ENCODE measurements at regions not wholly inside any gene's neighbourhood (a gene's known extent, or its start where the extent isn't known, plus 50 kb on each side); places are given as distances from the start of the nearest gene placed in this dataset.
"Not testable (repeated sequence)": the region's sequence is repeated elsewhere in the genome, so short reads cannot be mapped to it uniquely, and the experiment has no call there.

DNA sequence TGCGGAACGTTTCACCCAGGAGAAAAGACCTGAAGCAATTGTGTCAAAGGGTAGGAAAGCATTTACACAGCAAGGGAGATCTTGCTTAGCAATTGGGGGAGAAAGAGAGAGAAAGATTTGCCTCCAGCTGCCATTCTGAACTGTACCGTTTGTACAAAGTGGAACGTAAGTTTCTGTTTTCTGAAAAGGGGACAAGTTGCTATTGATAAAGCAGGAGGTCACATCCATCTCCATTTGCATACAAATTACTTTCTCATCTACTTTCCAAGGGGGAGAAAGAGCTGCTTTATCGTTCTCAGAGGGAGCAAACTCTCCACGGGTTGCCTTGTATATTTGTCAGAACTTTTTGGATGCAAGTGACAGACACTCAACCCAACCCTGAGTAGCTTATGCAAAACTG lies 92.0 kb upstream of the CARD11 start:
- DNase-seq (ENCODE audit: low read depth in 3 of 3) = no peak

DNA sequence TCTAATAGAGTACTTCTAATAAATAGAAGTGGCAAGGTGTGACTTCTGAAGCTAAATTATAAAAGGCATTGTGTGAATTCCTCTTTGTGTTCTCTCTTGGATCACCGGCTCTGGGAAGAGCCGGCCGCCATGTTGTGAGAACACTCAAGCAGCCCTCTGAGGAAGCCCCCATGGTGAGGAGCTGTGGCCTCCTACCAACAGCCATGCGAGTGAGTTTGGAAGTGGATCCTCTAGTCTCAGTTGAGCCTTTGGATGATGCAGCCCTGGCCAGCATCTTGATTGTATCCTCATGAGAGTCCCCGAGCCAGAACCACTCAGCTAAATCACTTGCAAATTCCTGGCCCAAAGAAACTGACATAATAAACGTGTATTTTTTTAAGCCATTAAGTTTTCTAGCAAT lies 94.5 kb upstream of the CARD11 start:
- DNase-seq (ENCODE audit: low read depth in 3 of 3) = no peak

DNA sequence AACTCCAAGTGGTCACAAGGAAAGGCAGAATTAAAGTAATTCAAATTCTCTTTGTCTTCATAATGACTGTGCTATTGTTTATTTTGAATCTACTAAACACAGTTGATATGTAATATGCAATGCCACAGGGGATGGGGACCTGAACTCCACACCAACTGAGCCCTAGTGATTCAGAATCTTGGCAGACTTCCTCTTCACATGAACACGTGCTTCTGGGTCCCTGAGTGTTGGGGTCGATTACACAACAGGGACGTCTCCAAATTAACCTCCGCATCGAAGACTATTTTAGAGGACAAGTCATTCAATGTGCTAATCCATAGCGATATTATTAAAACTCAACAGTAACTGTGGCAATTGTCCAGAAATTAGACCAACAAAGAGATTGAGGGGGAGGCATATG lies 95.3 kb upstream of the CARD11 start:
- DNase-seq (ENCODE audit: low read depth in 3 of 3) = no peak

DNA sequence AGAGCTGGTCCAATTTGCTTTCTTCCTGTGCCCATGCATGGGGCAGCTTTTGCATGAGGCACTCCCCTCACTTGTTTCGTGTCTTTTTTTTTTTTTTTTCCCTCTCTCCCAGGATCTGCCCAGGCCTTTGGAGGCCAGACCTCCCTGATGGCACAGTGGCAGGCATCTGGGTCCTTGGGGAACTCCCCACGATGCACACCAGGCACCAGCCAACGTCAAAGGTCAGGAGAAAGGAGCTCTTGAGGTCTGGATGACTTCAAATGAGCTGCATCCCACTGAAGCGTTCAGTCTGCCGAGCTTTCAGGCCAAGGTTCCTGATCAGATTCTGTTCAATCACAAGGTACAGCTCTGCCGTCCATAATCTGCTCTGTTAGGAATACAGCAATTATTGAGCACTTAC lies 97.2 kb upstream of the CARD11 start:
- DNase-seq (ENCODE audit: low read depth in 3 of 3) = no peak

DNA sequence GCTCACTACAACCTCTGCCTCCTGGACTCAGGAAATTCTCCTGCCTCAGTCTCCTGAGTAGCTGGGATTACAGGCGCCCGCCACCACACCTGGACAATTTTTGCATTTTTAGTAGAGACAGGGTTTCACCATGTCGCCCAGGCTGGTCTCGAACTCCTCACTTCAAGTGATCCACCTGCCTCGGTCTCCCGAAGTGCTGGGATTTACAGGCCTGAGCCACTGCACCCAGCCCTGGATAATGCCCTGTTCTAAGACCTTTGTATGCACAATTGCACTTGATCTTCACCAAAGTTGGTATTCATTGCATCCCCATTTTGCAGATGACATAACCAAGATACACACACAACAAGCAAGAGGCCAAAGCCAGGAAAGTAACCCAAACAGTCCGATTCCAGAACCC lies 97.7 kb upstream of the CARD11 start:
- no peak for DNase-seq (ENCODE audit: low read depth in 3 of 3)

DNA sequence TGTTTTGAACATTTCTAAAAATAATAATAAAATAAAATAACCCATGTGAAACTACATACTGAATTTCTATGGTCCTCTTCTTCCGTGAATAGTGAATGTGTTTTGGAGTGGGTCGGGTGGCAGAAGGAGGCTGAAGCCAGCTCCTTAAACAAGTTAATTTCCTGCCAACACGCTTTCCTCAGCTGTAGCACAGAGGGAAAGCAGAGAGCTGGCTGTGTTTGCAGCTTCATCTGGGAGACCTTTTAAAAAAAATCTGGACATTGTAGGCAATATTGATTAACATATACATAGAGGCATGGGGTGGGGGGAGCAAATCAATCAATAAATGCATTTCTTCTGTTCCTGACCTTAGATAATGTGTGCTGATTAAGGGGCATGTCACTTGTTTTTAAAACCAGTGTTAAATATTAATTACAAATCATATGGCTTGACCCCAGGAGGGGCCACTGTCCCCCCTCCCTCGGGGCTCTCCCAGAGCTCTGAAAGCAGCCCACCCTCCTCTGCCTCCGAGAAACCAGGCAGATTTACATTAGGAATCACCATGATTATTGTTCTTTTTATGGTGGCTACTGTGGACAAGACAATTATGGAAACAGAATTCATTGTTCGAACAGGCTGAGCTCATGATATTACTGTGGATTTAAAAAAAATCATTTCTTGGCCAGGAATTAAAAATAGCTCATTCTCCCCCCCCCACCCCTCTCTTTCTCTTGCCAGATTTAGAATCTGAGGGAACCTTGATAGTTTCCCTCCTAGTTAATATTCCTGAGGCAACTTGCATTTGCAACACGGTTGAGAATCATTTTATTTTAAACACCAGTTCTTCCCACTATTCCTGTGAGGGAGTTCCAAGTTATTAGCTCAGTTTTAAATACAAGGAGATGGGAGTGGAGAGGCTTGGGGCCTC lies 100.5 kb upstream of the CARD11 start:
- DNase-seq (ENCODE audit: low read depth in 3 of 3) = no peak

DNA sequence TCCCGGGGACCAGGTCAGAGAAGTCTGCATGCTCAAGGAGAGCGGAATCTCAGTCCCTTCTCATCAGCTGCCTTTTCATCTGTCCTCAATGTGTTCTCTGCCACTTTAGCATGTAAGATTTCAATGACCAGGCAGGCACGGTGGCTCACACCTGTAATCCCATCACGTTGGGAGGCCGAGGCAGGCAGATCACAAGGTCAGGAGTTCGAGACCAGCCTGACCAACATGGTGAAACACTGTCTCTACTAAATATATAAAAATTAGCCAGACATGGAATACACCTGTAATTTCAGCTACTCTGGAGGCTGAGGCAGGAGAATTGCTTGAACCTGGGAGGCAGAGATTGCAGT lies 101.1 kb upstream of the CARD11 start:
- DNase-seq (ENCODE audit: low read depth in 3 of 3) = not testable (repeated sequence)

DNA sequence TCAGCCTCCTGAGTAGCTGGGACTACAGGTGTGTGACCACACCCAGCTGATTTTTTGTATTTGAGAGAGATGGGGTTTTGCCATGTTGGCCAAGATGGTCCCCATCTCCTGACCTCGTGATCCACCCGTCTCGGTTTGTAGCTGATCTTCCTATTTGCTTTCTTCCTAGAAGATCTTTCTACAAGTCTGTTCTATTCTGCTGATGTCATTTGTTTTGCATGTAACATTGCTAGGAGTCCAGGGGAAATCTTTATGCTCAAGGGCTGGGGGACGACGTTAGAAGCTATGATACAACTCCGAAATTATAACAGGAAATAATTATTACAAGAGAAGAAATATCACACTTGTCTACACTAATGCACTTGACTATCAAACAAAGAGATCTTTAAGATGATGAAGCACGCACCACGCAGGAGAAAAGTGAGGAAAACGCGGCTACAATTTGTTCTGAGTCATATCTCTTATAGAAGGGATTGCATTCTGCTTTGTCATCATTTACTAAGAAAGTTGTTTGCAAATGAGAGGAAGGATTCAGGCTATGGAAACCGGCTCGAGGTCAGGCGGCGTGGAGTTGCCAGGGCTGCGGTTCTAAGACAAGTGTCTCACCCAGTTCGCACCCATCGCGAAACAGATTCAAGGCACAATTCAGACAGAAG lies 103.0 kb upstream of the CARD11 start:
- DNase-seq (ENCODE audit: low read depth in 3 of 3) = no peak

DNA sequence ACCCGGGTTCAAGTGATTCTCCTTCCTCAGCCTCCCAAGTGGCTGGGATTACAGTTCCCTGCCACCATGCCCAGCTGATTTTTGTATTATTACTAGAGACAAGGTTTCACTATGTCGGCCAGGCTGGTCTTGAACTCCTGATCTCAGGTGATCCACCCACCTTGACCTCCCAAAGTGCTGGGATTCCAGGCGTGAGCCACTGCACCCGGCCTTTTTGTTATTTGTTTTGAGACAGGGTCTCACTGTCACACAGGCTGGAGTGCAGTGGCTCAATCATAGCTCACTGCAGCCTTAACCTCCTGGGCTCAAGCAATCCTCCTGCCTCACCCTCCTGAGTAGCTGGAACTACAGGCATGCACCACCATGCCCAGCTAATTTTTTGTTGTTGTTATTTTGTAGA lies 104.8 kb upstream of the CARD11 start:
- DNase-seq (ENCODE audit: low read depth in 3 of 3) = not testable (repeated sequence)

DNA sequence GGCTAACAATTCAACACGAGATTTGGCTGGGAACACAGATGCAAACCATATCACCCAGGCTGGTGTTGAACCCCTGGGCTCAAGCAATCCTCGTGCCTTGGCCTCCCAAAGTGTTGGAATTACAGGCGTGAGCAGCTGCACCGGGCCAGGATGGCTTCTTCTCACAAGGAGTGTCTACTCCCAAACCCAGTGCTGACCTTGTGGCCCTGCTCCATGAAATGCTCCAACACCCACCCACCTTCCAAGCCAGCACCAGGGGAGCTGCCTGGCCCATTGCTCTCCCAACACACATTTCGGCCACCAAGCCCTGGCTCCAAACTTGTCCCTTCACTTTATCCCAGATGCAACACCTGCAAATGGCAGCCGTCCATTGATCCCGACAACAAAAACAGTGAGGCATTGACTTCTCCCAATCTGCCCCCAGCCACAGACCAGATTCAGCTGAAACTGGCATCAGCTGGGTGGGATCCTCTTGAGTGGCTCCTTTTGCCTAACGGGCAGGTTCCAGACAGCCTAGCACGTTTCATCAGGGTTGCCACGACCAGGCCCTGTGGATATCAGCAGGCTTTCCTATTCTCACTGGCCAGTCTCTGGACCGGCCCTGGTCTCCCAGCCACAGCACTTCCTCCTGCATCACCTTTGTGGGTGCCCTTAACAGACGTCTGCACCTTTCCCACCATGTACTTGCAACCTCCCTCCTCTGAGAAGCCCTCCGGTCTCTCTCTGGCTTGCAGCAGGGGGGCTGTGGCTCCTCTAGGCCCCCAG lies 105.7 kb upstream of the CARD11 start:
- no peak for DNase-seq (ENCODE audit: low read depth in 3 of 3)

DNA sequence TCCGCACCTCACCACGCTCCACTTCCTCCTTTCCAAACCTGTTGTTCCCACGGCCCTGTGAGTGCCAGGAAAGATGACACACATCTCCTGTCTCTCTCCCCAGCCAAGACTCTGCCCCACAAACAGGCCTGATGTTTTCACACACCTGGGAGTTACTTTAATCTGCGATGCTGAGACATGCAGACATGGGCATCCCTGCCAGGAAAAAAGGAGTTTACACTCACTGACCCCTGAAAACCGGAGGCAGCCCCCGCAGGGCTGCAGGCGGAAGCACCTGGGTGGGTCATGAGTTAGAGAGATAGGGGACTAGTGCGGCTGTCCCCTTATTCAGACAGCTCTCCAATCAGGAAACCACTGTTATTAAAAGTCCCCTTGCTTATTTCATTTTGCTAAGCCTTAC lies 106.4 kb upstream of the CARD11 start:
- DNase-seq (ENCODE audit: low read depth in 3 of 3) = no peak

DNA sequence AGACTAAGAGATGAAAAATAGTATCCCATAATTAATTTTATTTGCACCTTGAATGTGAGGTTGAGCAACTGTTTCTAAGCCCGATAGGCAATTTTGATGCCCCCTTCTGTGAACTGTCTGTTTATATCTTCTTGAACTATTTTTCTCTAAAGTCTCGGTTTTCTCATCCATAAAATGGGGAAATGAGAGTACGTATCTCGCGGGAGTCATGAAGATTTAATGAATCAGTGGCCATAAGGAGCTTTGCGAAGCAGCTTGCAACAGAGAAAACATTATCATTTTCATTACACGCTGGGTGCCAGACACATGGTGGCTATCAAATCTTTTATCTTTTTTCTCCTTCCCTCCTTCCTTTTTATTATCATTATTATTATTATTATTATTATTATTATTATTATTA lies 108.1 kb upstream of the CARD11 start:
- DNase-seq (ENCODE audit: low read depth in 3 of 3) = no peak

DNA sequence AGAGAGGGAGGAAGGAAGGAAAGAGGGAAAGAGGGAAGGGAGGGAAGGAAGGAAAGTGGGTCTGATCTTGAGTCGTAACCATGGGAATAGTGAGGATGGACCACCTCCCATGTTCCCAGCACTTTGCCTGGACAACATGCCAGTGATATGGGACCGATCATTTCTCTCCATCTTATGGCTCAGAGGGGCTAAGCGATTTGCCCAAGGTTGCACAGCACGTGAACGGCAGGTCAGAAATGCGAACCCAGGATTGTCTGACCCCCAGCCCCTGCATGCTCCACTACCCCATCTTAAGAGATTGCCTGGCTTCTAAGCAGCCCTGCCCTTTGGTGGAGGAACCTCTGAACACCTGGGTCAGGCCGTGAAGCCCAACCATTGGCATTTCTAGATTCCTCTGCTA lies 109.0 kb upstream of the CARD11 start:
- DNase-seq (ENCODE audit: low read depth in 3 of 3) = no peak

DNA sequence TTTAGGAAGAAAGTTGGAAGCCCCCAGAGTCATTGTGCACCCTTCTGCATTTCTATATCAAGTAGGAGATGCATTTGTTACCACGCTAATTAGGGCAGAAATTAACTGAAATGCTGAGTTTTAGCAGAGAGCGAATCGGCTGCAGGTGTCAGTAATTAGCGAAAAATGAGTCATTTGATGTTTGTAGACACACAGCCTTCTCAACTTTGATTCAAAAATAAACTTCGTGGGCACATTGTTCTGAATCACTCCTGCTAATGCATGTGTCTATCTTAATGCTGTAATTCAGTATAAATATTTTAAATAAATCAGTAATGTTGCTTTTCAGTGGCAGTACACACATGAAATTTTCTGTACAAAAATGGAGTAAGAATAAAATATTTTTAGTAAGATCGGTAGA lies 109.5 kb upstream of the CARD11 start:
- no peak for DNase-seq (ENCODE audit: low read depth in 3 of 3)

DNA sequence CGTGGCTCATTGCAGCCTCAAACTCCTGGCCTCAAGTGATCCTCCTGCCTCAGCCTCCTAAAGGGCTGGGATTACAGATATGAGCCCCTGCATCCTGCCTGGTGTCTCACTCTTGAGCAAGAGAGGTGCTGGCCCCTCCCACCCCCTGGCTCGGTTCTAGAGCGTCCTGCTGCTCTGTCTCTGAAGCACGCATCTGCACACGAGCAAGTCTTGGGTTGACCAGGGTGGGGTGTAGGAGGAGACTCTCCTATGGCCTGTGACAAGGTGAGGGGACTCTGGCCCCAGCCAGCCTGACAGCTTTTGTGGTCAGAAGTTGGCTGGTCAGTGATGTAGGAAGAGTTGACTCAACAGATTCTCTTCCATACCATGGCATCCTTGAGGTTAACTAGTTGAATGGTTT lies 110.7 kb upstream of the CARD11 start:
- no peak for DNase-seq (ENCODE audit: low read depth in 3 of 3)

DNA sequence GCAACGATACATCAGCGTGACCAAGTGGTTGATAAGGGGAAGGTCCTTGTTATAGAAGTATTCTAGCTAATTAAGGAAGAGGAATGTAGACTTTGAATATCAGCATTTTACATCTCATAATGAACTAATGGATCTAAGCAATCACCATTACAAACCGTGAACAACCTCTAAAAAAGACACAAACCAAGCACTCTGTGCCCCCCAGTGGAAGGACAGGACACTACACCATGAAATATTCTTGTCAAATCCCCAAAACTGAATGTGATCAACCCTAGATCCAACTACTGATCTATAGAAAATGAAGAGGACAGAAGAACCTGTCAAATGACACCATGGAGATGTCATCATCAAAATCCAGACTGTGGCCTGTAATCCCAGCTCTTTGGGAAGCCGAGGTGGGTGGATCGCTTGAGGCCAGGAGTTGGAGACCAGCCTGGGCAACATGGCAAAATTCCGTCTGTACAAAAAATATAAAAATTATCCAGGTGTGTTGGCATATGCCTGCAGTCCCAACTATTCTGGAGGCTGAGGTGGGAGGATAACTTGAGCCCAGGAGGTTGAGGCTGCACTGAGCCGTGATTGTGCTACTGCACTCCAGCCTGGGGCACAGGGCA lies 111.3 kb upstream of the CARD11 start:
- DNase-seq (ENCODE audit: low read depth in 3 of 3) = peak; percentile 29 to 47 (median 33)

DNA sequence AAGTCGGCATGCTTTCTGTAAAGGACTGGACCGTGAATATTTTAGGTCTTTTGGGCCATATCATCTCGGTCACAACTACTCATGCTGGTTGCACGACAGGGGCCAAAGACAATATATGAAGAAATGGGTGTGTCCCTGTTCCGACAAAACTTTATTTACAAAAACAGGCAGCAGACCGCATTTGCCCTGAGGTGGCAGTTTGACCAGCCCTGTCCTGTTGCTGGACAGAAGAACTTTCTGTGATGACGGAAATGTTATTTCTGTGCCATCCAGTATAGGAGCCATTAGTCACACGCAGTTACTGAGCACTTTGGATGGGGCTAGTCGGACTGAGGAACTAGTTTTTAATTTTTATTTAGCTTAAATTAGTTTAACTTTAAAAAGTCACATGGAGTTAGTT lies 112.8 kb upstream of the CARD11 start:
- no peak for DNase-seq (ENCODE audit: low read depth in 3 of 3)

DNA sequence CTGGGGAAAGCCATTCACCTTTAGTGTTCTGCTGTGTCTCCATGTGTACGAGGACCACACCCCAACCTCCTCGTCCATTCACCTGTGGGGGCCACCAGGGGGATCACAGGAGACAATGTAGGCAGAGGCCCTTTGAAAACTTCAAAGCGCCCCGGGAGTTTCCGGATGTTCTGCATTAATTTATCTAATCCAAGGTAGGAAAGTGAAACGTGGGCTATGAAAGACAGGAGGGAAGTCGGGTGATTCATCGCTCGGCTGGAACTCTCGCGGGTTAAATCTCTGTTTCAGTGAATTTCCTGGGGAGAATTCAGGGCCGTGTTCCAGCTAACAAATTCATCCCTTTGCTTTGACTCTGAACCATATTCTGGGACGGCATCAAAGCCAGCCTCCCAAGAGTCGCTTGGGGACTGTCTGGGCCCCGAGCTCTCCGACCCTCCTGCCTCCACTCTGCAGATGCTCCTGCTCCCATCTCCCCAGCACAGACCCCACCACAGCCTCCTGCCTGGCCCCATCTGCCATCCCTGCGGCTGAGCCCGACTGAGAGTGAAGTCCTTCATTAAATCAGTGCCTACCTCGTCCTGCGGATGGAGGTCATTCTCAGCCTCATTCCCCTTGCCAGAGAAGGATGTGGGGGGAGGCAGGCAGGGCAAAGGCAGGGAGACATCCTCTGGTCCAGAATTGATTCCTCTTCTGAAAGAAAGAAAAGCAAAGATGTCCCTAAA lies 114.1 kb upstream of the CARD11 start:
- no peak for DNase-seq (ENCODE audit: low read depth in 3 of 3)

DNA sequence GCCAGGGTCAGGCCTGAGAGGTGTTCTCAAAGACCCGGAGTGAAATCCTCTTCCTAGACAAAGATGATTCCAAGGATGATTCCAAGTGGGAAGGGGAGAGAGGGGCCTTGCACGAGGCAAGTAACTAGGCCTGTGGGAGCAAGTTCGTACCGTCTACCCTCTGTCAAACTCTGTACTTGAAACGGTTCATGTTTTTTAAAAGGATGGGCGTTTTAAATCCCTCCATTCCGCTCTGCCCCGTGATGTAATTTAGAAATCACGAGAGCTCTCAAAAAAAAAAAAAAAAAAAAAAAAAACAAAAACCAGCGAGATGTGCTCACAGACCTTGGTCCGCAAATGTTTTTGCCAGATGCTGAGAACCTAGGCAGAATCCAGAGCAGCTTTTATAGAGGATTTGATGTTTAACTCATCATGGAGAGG lies 114.7 kb upstream of the CARD11 start:
- no peak for DNase-seq (ENCODE audit: low read depth in 3 of 3)

DNA sequence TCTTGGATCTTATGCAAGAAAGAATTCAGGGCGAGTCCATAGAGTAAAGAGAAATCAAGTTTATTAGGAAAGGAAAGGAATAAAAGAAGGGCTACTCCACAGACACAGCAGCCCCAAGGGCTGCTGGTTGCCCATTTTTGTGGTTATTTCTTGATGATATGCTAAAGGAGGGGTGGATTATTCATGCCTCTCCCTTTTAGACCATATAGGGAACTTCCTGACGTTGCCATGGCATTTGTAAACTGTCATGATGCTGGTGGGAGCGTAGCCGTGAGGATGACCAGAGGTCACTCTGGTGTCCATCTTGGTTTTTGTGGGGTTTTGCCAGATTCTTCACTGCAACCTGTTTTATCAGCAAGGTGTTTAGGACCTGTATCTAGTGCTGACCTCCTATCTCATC lies 115.4 kb upstream of the CARD11 start:
- DNase-seq (ENCODE audit: low read depth in 3 of 3) = no peak

DNA sequence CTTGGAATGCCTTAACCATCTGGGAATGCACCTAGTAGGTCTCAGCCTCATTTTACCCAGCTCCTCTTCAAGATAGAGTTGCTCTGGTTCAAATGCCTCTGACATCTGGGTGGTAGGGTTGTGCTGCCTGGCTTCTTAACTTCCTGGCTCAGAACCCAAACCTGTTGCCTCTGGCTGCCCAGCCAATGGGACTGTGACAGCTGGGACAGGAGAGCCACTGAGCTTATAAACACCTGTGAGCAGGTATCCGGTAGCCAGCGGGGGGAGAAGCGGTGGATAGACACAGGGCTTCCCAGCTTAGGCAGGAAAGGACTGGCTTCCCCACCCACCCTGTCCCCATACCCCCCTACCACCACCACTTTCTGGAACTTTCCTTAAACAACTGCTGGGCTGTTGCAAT lies 115.8 kb upstream of the CARD11 start:
- no peak for DNase-seq (ENCODE audit: low read depth in 3 of 3)

DNA sequence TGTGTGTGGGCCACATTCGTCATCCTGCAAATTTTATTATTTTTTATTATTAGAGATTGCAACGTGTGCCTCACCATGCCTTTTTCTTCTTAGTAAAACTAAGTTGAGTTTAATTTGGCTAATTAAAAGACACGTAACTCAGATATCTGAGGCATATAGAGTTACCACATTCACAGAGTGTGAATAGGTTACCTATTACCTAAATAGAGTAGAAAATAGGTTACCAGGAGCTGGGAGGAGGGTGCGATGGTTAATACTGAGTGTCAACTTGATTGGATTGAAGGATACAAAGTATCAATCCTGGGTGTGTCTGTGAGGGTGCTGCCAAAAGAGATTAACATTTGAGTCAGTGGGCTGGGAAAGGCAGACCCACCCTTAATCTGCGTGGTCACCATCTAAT lies 116.3 kb upstream of the CARD11 start:
- DNase-seq (ENCODE audit: low read depth in 3 of 3) = not testable (repeated sequence)
